HepG2 (cell line): ENCODE measurements at regions not wholly inside any gene's neighbourhood (a gene's known extent, or its start where the extent isn't known, plus 50 kb on each side); places are given as distances from the start of the nearest gene placed in this dataset.

ENCODE experiments used
- ATAC-seq: fragments of 200-7000 bp; cut with Tn5 transposase; 3 replicates; pipeline ENCODE4 v1.9.1; 2020; ENCODE audit warnings: mild to moderate bottlenecking, moderate library complexity
- BruUV-seq: library from RNA; stranded (reverse); fragments of 400-500 nt; replicated peaks from 2 replicates; lab custom pipeline; 2021; lab: Mats Ljungman, UMichigan
- CTCF ChIA-PET: fragments of 300-600 bp; formaldehyde crosslinking; extraction: SDS; loops from one replicate; lab custom pipeline; 2021; ENCODE audit warnings: low total read pairs, inconsistent platforms, low intra/inter-chr PET ratio; lab: Yijun Ruan, JAX
- POLR2A ChIA-PET: fragments of 350-600 bp; sonication (Branson Sonifier 250); formaldehyde crosslinking; loops from one replicate; lab custom pipeline; 2020; ENCODE audit warnings: antibody characterized with exemption, inconsistent platforms; lab: Yijun Ruan, JAX
- DNase-seq: peaks from one replicate; pipeline ENCODE4 v3.0.0-alpha.2; 2015; ENCODE audit warnings: low spot score
- FAIRE-seq: peaks from 3 replicates; lab custom pipeline; 2011; peaks lifted over from hg19 to GRCh38; lab: Jason Lieb, UNC
- H2AFZ ChIP-seq: one replicate; pipeline ENCODE4 v1.6.1; 2011; ENCODE audit warnings: low read length, inconsistent platforms
- H3K27ac ChIP-seq: fragments of 300-600 bp; 3 replicates; pipeline ENCODE4 v1.8.0; 2011; ENCODE audit warnings: mixed run types, mild to moderate bottlenecking, mixed read lengths, low read length, inconsistent platforms; ENCODE audit not compliant: insufficient read depth; ENCODE audit errors: extremely low read length
- H3K27me3 ChIP-seq, 2 experiments: fragments of 200-600 bp in 1 of 2; 2 replicates in 1 of 2; 3 replicates in 1 of 2; pipeline versions ENCODE4 v1.6.0 to v1.8.0; 2011; ENCODE audit warnings: low read length in 2 of 2, mild to moderate bottlenecking in 2 of 2, moderate library complexity in 2 of 2, inconsistent platforms in 1 of 2; ENCODE audit not compliant: insufficient read depth in 2 of 2, control insufficient read depth in 1 of 2
- H3K36me3 ChIP-seq, 2 experiments: fragments of 200-600 bp in 1 of 2; replicated peaks in 1 of 2; 2 replicates in 1 of 2; 3 replicates in 1 of 2; pipeline versions ENCODE4 v1.5.1 to v1.8.0; 2011; ENCODE audit warnings: low read length in 2 of 2, inconsistent platforms in 1 of 2; ENCODE audit not compliant: insufficient read depth in 2 of 2, control insufficient read depth in 1 of 2
- H3K4me1 ChIP-seq: 2 replicates; pipeline ENCODE4 v1.5.1; 2012; ENCODE audit warnings: low read length, inconsistent platforms; ENCODE audit not compliant: insufficient read depth
- H3K4me2 ChIP-seq: 2 replicates; pipeline ENCODE4 v1.6.0; 2011; ENCODE audit warnings: low read depth, low read length, inconsistent platforms
- H3K4me3 ChIP-seq, 3 experiments: fragments of 200-600 bp in 1 of 3; sonication (generic), shearing (Covaris generic) in 1 of 3; replicated peaks in 1 of 3; 2 replicates each; pipeline ENCODE4 v1.5.1; 2011 to 2016; ENCODE audit warnings: low read length in 3 of 3, inconsistent platforms in 2 of 3, low read depth in 2 of 3, mild to moderate bottlenecking in 2 of 3, control low read depth in 1 of 3, mixed read lengths in 1 of 3; ENCODE audit not compliant: insufficient read depth in 1 of 3
- H3K79me2 ChIP-seq: one replicate; pipeline ENCODE4 v1.6.1; 2011; ENCODE audit warnings: low read length, inconsistent platforms; ENCODE audit not compliant: insufficient read depth
- H3K9ac ChIP-seq: 2 replicates; pipeline ENCODE4 v1.6.0; 2011; ENCODE audit warnings: mild to moderate bottlenecking, low read depth, low read length, inconsistent platforms; ENCODE audit not compliant: insufficient read depth
- H3K9me3 ChIP-seq: 2 replicates; pipeline ENCODE4 v1.5.1; 2012; ENCODE audit warnings: mild to moderate bottlenecking, low read length
- H4K20me1 ChIP-seq: 2 replicates; pipeline ENCODE4 v1.6.0; 2011; ENCODE audit warnings: inconsistent platforms, mild to moderate bottlenecking, low read length, moderate library complexity; ENCODE audit not compliant: insufficient read depth
- CEBPZ ChIP-seq: IDR thresholded peaks from 2 replicates; pipeline ENCODE4 v1.6.1; 2012; ENCODE audit warnings: low read length, improper control_type of control experiment
- CREB1 ChIP-seq, 2 experiments: fragments of 450-650 bp in 1 of 2; IDR thresholded peaks; 2 replicates each; pipeline ENCODE4 v1.6.1; 2016 to 2017; ENCODE audit warnings: control low read depth in 1 of 2, mild to moderate bottlenecking in 1 of 2, missing compliant biosample characterization in 1 of 2, missing genetic modification characterization in 1 of 2
- FOXJ3 ChIP-seq: sonication (generic); formaldehyde crosslinking; IDR thresholded peaks from 2 replicates; pipeline ENCODE4 v1.4.0; 2020; ENCODE audit warnings: missing genetic modification reagents, mild to moderate bottlenecking, borderline replicate concordance
- GZF1 ChIP-seq: sonication (generic); formaldehyde crosslinking; IDR thresholded peaks from 2 replicates; pipeline ENCODE4 v1.5.1; 2020; ENCODE audit warnings: mild to moderate bottlenecking, missing genetic modification reagents
- HNRNPLL ChIP-seq: fragments of 200-400 bp; formaldehyde crosslinking; IDR thresholded peaks from 2 replicates; pipeline ENCODE4 v1.6.1; 2017; ENCODE audit warnings: mild to moderate bottlenecking, low read depth, low read length; ENCODE audit not compliant: poor library complexity, severe bottlenecking
- JARID2 ChIP-seq: sonication (generic); formaldehyde crosslinking; IDR thresholded peaks from 2 replicates; pipeline ENCODE4 v1.8.1; 2023; ENCODE audit warnings: missing genetic modification reagents, inconsistent platforms; ENCODE audit not compliant: insufficient replicate concordance
- KDM3A ChIP-seq: IDR thresholded peaks from 2 replicates; pipeline ENCODE4 v1.6.1; 2018; ENCODE audit warnings: low read depth, missing compliant biosample characterization
- KLF11 ChIP-seq: IDR thresholded peaks from 2 replicates; pipeline ENCODE4 v1.6.1; 2016; ENCODE audit warnings: missing compliant biosample characterization
- RCOR2 ChIP-seq: IDR thresholded peaks from 2 replicates; pipeline ENCODE4 v1.6.1; 2016; ENCODE audit warnings: missing biosample characterization, missing genetic modification reagents
- REL ChIP-seq: sonication (generic); formaldehyde crosslinking; conservative IDR thresholded peaks from 2 replicates; pipeline ENCODE4 v1.8.0; 2022; ENCODE audit warnings: mild to moderate bottlenecking, missing genetic modification reagents, moderate library complexity
- SATB2 ChIP-seq: sonication (generic); formaldehyde crosslinking; IDR thresholded peaks from 2 replicates; pipeline ENCODE4 v1.5.0; 2020; ENCODE audit warnings: missing genetic modification reagents
- TFE3 ChIP-seq: IDR thresholded peaks from 2 replicates; pipeline ENCODE4 v1.6.1; 2016
- XBP1 ChIP-seq: sonication (generic); formaldehyde crosslinking; IDR thresholded peaks from 2 replicates; pipeline ENCODE4 v1.5.0; 2020; ENCODE audit warnings: missing genetic modification reagents
- ZBTB21 ChIP-seq: sonication (generic); formaldehyde crosslinking; IDR thresholded peaks from 2 replicates; pipeline ENCODE4 v1.4.0; 2020; ENCODE audit warnings: missing genetic modification reagents
- ZBTB3 ChIP-seq: sonication (generic); formaldehyde crosslinking; IDR thresholded peaks from 2 replicates; pipeline ENCODE4 v1.4.0; 2020; ENCODE audit warnings: low read depth, mild to moderate bottlenecking, moderate library complexity, missing genetic modification reagents, borderline replicate concordance
- ZFY ChIP-seq: sonication (generic); formaldehyde crosslinking; IDR thresholded peaks from 2 replicates; pipeline ENCODE4 v1.4.0; 2020; ENCODE audit warnings: missing genetic modification reagents
- ZNF138 ChIP-seq: sonication (generic); formaldehyde crosslinking; IDR thresholded peaks from 2 replicates; pipeline ENCODE4 v1.5.0; 2020; ENCODE audit warnings: mild to moderate bottlenecking, low read depth, missing genetic modification reagents
- ZNF24 ChIP-seq: fragments of 450-650 bp; IDR thresholded peaks from 2 replicates; pipeline ENCODE4 v1.6.1; 2017; ENCODE audit warnings: antibody characterized with exemption, mild to moderate bottlenecking
- ZUFSP ChIP-seq: sonication (generic); formaldehyde crosslinking; IDR thresholded peaks from 2 replicates; pipeline ENCODE4 v1.9.0; 2021; ENCODE audit warnings: missing genetic modification reagents, mild to moderate bottlenecking, borderline replicate concordance
- WGBS: methylation state at CpG from one replicate; pipeline ENCODE4 v1.1.6; 2017; ENCODE audit warnings: low lambda C conversion rate; 5-methylcytosine and 5-hydroxymethylcytosine counted together
- in situ Hi-C: cut with HindIII; loops from 2 replicates; pipeline ENCODE4 v1.10.0; 2017; ENCODE audit warnings: low pct_unique_long_range_greater_than_20kb; ENCODE audit not compliant: extremely low pct_ligation_motif_present
- intact Hi-C: fragments of 100-400 bp; cut with micrococcal nuclease; formaldehyde crosslinking; loops from one replicate; pipeline ENCODE4 v1.10.0; 2022; ENCODE audit not compliant: unreplicated experiment

- H3K9ac ChIP-seq, result no peak overlapping the region
- H3K27ac ChIP-seq, result no peak overlapping the region
- in situ Hi-C loops (no loop called here), intact Hi-C loops (no loop called here)
- no peaks in the 10 kb centered on the region for H3K79me2 ChIP-seq
- ChIA-PET CTCF (no interaction called here), POLR2A (no interaction called here)
- H3K36me3 ChIP-seq, result no peaks in the 10 kb centered on the region
- TF ChIP-seq ZNF24 (no peak), ZFY (CRISPR knock-in tag) (no peak), SATB2 (CRISPR knock-in tag) (no peak), CREB1 (IDR thresholded peaks at IDR 0.05) (no peak), CREB1 (CRISPR knock-in tag; IDR thresholded peaks at IDR 0.05) (no peak), HNRNPLL (no peak), JARID2 (CRISPR knock-in tag) (no peak), TFE3 (CRISPR knock-in tag) (no peak), ZNF138 (CRISPR knock-in tag) (no peak), KLF11 (CRISPR knock-in tag) (no peak), XBP1 (no peak), CEBPZ (no peak), GZF1 (CRISPR knock-in tag) (no peak), KDM3A (CRISPR knock-in tag) (no peak), ZBTB3 (CRISPR knock-in tag) (no peak), FOXJ3 (CRISPR knock-in tag) (no peak), REL (CRISPR knock-in tag) (no peak), ZUFSP (no peak), ZBTB21 (CRISPR knock-in tag) (no peak), RCOR2 (CRISPR knock-in tag) (no peak)
- ATAC-seq, result no peak
- WGBS, result 0% methylated on average over 1 of the region's 1 CpG
- no peaks in the 10 kb centered on the region for H3K9me3 ChIP-seq
- H3K4me3 ChIP-seq, result no peak overlapping the region
- H3K4me2 ChIP-seq, result no peak overlapping the region
- H4K20me1 ChIP-seq, result no peaks in the 10 kb centered on the region
- FAIRE-seq, result no peak
- no peak for DNase-seq
- no TSS peak for BruUV-seq
- peaks cover 0 to 7% of the 10 kb centered on the region in 2 experiments; a peak in 1 of 5 replicates for H3K27me3 ChIP-seq
- no peak overlapping the region for H2AFZ ChIP-seq
- H3K4me1 ChIP-seq, result peaks cover 13% of the 10 kb centered on the region; the same call in 1 of the 2 replicates
Measured at GRCh38 chr18:24926649-24927048, 425.3 kb downstream of the ZNF521 start.
